HG03097 (cell line): ENCODE measurements at regions not wholly inside any gene's neighbourhood (a gene's known extent, or its start where the extent isn't known, plus 50 kb on each side); places are given as distances from the start of the nearest gene placed in this dataset.

ENCODE experiments used
- ATAC-seq: cut with Tn5 transposase; IDR thresholded peaks from one replicate; pipeline ENCODE4 v1.9.1; 2021; ENCODE audit not compliant: unreplicated experiment, low FRiP score

GRCh38 chr14:100658181-100658886 is 68.4 kb upstream of the DLK1 start:
- ATAC-seq, result no peak

DNA sequence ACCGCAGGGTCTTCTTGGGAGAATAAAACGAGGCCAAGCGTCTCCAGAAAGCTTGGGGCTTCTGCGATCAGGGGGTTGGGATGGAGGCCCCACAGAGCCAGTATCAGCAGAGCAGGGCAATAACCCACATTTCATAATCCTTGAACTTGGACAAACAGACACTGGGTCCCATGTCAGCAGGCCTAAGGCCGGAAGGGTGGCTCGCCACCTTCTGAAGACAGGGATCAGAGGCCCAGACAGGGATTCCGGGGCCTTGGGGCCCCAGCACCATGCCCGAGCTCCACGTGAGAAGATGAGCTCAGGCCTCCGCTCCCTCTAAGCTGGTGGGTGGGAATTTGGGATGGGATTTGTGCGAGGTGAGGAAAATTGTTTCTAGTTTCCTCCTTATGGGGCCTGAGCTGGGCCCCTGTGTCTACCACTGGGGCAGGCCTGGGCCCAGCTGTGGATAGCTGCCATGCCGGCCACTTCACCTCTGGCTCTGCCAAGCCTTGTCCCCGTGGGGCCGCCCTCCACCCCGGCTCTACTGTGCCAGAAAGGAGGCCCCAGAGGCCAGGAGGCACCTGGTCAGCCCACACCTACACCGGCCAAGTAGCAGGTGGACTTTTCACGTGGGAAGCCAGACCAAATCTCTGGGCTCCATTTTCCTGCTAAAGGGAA is 67.2 kb upstream of the DLK1 start:
- no peak for ATAC-seq

DNA sequence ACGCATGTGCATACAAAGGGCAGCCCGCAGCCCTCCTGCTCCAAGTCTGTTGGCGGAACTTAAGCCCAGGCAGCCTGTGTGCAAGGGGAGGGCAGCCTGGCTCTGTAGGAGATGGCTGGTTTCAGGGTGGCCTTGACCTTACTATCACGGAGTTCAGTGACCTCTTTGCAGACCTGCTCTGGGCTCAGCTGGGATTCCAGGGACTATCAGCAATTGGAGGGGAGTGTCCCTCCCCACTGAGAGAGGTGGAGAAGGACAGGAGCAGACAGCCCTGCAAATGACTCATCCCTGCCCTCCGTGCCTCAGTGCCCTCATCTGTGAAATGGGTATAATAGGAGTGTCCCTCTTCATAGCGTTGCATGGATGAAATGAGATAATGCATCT is 66.2 kb upstream of the DLK1 start:
- ATAC-seq, result no peak

GRCh38 chr14:100660882-100661635 is 65.6 kb upstream of the DLK1 start:
- ATAC-seq, result no peak

GRCh38 chr14:100662879-100663760 is 63.6 kb upstream of the DLK1 start:
- ATAC-seq, result no peak

- no peak for ATAC-seq
Measured at GRCh38 chr14:100663761-100664052, 63.0 kb upstream of the DLK1 start.

DNA sequence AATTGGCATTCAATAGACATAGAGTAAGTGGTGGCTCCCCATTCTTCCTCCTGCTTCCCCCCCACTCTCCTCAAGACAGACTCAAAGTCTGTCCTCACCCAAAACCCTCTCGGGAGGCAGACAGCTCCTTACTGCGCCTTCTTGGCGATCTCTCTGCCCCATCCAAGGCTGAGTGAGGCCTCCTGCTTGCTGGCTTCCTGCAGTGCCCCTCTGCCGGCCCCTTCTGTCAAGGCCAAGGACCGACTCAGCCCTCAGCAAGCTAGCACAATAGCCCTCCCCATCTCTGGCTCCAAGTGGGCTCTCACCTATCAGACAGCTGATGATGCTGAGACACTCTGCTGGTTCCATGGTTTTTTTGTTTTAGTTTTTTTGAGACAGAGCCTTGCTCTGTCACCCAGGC is 62.5 kb upstream of the DLK1 start:
- ATAC-seq, result no peak

- no peak for ATAC-seq
Measured at GRCh38 chr14:100664841-100665510, 61.7 kb upstream of the DLK1 start.

DNA sequence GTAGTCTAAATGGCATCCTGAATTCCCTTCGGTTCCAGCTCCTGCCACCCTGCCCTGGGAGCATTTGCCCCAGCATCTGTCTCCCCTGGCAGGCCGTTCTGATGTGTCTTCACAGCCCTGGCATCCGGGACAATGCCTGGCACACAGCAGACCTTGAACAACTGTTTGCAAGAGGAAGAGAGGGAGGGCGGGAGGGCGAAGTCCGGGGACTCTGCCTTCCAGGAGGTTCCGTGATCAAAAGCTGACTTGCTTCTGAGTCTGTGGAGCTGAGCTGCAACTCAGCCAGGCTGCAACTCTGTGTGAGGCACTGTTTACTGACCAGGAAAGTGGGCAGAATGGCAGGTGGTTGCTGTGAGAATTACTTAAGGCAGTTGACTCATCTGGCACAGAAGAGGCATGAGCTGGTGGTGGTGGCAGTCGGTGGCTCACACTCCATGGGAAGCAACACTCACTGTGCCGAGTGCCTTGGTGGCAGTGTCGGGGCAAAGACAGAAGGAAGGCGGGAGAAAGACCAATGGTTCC is 61.1 kb upstream of the DLK1 start:
- ATAC-seq, result no peak

DNA sequence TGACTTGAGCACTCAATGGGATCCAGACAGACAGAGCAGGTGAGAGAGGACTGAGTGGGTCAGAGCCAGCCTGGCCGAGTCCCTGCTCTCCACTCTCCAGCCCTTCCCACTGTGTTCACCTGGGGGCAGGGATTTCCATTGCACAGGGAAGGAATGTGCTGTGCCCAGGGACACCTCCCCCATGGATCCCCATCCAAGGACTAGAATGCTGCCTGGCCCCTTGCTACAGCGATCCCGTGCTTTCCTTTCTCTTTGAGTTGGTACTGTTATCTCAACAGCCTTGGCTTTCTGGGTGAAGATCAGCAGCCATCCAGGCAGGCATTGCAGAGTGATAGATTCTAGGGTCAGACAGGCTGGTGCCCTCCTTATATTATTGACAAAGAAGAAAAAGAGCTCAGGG is 60.3 kb upstream of the DLK1 start:
- ATAC-seq, result no peak

DNA sequence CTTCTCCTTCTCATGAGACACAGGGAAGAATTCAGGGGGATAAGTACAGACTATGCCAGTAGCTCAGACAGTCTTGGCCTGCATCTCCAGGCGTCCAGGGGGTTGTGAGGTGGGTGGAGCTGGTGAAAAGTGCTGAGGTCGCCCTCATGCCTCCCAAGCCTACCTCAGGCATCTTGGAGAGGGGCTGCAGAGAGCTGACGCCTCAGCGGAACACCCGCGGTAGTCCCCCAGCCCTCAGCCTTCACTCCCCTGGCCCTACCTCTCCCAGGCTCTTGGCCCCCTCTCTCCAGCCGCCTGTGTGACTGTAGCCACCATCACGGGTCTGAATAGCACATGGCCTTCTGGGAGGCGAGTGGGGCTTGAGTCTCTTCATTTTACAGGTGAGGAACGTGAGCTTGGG is 59.8 kb upstream of the DLK1 start:
- ATAC-seq, result no peak

GRCh38 chr14:100667656-100668055 is 59.0 kb upstream of the DLK1 start:
- no peak for ATAC-seq

DNA sequence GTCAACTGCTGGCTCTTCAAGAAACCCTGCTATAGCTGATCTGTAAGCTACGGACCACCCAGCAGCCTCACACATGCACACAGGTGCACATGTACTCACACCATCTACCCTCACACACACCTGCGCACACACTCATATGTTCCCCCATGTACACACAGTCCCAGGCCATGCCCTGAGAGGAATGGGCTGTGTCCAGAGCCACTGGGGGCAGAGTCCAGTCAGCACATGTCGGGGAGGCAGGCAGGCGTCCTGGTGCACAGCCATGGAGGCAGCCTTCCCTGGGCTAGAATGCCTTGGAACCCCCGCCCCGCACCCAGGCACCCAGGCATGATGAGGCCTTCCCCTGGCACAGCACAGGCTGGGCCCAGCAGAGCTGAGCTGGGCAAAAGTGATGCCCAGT is 58.3 kb upstream of the DLK1 start:
- ATAC-seq, result no peak

- ATAC-seq, result no peak
Measured at GRCh38 chr14:100669011-100669412, 57.7 kb upstream of the DLK1 start.

DNA sequence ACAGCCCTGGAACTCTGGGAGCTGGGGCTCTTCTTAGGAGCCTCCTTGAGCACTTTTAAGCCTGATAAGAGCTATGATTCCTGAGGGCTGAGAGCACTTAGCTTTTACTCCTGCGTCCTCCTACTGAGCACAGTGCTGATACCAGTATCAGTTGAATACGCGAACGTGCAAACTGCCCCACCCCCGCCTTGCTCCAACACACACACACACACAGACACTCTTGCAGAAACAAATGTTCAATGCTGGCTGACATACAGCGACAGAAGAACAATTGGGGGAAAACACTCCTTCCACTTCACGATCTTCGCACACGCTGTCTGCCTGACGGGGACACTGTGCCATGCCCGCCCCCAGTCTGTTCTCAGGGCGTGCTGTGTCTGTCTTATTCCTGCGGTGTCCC is 57.2 kb upstream of the DLK1 start:
- ATAC-seq, result no peak

DNA sequence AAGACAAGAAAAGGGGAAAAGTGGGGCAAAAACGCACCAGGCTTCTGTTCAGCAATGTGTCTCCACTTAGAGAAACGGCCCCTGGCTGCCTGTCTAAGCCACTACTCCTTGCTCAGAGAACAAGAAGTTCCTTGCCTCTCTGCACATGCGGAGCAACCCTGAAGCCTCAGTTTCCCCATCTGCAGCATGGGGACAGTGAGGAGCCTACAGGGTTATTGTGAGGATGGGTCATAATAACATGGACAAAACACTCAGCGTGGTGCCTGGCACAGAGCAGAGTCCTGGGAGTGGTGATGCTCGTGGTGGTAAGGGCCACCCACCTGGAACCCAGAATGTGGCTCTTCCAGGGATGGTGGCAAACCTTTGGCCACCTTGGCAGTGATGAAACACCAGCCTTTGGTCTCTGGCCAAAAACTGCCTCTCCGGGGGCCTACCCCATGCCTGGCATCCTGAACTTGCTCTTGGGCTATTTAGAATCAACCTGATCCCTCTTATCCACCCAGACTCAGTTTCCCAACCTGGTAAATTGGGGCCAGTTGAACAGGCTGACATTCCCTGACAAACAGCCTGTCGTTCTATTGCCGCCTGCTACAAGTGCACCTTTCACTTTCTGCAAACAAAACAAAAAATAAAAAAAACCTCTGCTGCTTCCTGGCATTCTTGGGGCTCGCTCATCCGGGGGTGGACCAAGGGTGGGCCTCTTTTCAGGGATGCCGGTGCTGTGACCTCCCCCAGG is 56.5 kb upstream of the DLK1 start:
- ATAC-seq, result no peak

DNA sequence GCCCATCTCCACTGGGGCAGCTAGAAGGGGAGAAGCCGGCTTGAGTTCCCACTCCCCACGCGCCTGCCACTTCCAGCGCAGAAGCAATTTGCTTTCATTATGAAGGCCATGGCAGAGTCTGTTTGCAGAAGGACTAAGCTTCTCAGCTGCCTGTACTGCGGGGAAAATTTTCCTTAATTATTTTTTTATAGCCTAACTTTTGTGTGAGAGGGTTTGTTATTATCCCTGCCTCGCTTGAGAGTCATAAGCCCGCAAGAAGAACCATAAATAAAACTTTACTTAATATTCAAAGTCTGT is 56.0 kb upstream of the DLK1 start:
- no peak for ATAC-seq

DNA sequence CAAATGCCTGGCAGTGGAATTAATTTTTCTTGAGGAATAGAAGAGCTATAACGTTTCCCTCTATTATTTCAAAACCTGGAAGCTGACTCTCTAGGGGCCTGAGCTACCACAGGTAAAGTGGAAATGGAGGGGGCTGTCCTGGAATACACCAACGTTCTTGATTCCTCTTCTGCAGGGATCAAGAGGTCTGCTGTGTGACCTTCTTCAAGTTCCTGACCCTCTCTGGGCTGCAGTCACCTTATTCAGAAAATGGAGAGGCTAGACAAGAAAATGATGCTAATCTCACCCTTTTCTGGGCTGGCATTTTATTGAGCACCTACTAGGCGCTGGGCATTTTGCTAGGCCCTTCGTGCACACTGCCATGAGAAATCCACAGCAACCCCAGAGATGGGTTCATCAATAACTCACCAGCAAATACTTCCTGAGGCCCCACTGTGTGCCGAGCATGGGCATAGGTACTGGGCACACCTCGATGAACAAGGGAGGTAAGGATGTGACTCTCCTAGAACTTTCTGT is 55.2 kb upstream of the DLK1 start:
- ATAC-seq, result no peak

DNA sequence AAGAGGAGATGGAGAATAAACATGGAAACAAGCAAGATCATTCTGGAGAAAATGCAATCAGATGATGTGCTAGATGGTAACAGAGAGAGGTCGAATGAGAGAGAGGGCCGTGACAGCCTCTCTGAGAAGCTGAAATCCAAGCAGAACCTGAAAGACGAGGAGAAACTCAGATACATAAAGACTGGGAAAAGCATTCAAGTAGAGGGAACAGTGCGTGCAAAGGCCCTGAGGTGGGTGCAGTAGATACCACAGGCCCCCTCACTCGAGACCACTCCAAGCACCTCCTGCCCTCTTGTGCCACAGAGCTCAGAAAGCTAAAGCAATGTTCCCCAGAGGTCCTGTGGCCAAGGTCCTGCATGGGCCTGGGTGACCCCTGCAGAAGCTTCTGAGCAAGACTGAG is 54.8 kb upstream of the DLK1 start:
- no peak for ATAC-seq
